IPS DF 4.7 (cell line): ENCODE measurements at regions not wholly inside any gene's neighbourhood (a gene's known extent, or its start where the extent isn't known, plus 50 kb on each side); places are given as distances from the start of the nearest gene placed in this dataset.
A peak's percentile ranks its signal among the peaks of the same experiment; 100 is the strongest.

Experiments
- DNase-seq: peaks from one replicate; pipeline ENCODE4 v3.0.0-alpha.2; 2013; ENCODE audit warnings: low spot score; ENCODE audit errors: extremely low read depth

GRCh38 chr6:166050559-166050958 lies 117.1 kb downstream of the TBXT start:
- DNase-seq, result peak; percentile 62

GRCh38 chr6:166046982-166047381 lies 120.7 kb downstream of the TBXT start:
- DNase-seq, result no peak

- no peak for DNase-seq
Observed at GRCh38 chr6:166046226-166046625, 121.4 kb downstream of the TBXT start.

- no peak for DNase-seq
Observed at GRCh38 chr6:166045860-166046200, 121.8 kb downstream of the TBXT start.

GRCh38 chr6:166045173-166045859 lies 122.3 kb downstream of the TBXT start:
- no peak for DNase-seq

- no peak for DNase-seq
Observed at GRCh38 chr6:166041277-166041676, 126.4 kb downstream of the TBXT start.

- no peak for DNase-seq
Observed at GRCh38 chr6:166040292-166040691, 127.4 kb downstream of the TBXT start.

GRCh38 chr6:166036316-166037095 lies 131.1 kb downstream of the TBXT start:
- DNase-seq, result no peak

- DNase-seq, result peak; percentile 46
Observed at GRCh38 chr6:166032366-166033200, 135.1 kb downstream of the TBXT start.

GRCh38 chr6:166031275-166031674 lies 136.4 kb downstream of the TBXT start:
- no peak for DNase-seq

GRCh38 chr6:166029506-166029905 lies 138.1 kb downstream of the TBXT start:
- no peak for DNase-seq

- DNase-seq, result no peak
Observed at GRCh38 chr6:166027761-166028160, 139.9 kb downstream of the TBXT start.

GRCh38 chr6:166026586-166027126 lies 141.0 kb downstream of the TBXT start:
- no peak for DNase-seq

- no peak for DNase-seq
Observed at GRCh38 chr6:166025149-166025898, 142.3 kb downstream of the TBXT start.

- DNase-seq, result no peak
Observed at GRCh38 chr6:166024252-166024651, 143.4 kb downstream of the TBXT start.

GRCh38 chr6:166023273-166023989 lies 144.2 kb downstream of the TBXT start:
- no peak for DNase-seq

- no peak for DNase-seq
Observed at GRCh38 chr6:166021429-166021828, 146.2 kb downstream of the TBXT start.

GRCh38 chr6:166019214-166019613 lies 148.4 kb downstream of the TBXT start:
- no peak for DNase-seq

GRCh38 chr6:166017032-166017635 lies 150.5 kb downstream of the TBXT start:
- DNase-seq, result no peak

- DNase-seq, result no peak
Observed at GRCh38 chr6:166014966-166015365, 152.7 kb downstream of the TBXT start.
